T-cell (primary cell): ENCODE measurements at regions not wholly inside any gene's neighbourhood (a gene's known extent, or its start where the extent isn't known, plus 50 kb on each side); places are given as distances from the start of the nearest gene placed in this dataset.

ENCODE experiments used
- ATAC-seq, 4 experiments: fragments of 200-7000 bp in 3 of 4; fragments of 150-1000 bp in 1 of 4; cut with Tn5 transposase; replicated peaks in 1 of 4; 1 replicate in 3 of 4; 2 replicates in 1 of 4; pipeline ENCODE4 v1.10.0; 2021; ENCODE audit warnings: moderate library complexity in 3 of 4, mild to moderate bottlenecking in 2 of 4, moderate number of reproducible peaks in 1 of 4
- CTCF ChIA-PET, 2 donors: fragments of 300-600 bp; sonication (Branson Sonifier 250); formaldehyde crosslinking; loops; one replicate each; lab custom pipeline; 2022; ENCODE audit warnings: antibody characterized with exemption in 2 of 2; lab: Charles Lee
- POLR2A ChIA-PET, 2 donors: fragments of 300-600 bp; sonication (Branson Sonifier 250); formaldehyde crosslinking; loops; one replicate each; lab custom pipeline; 2022; ENCODE audit warnings: antibody characterized with exemption in 2 of 2; lab: Charles Lee
- DNase-seq, 35 experiments: peaks; one replicate each; pipeline versions ENCODE4 v3.0.0 to v3.0.0-alpha.2; 2013 to 2023
- H3K27ac ChIP-seq: one replicate; pipeline ENCODE4 v1.5.1; 2013; ENCODE audit warnings: low read length
- H3K27me3 ChIP-seq, 2 experiments: replicated peaks in 1 of 2; 1 replicate in 1 of 2; 2 replicates in 1 of 2; pipeline versions ENCODE4 v1.6.1 to v1.7.0; 2013; ENCODE audit warnings: low read length in 1 of 2, mixed read lengths in 1 of 2; ENCODE audit not compliant: control insufficient read depth in 2 of 2, insufficient read depth in 2 of 2; ENCODE audit errors: extremely low read depth in 1 of 2
- H3K36me3 ChIP-seq, 2 donors: 1 replicate in 1 of 2; 2 replicates in 1 of 2; pipeline versions ENCODE4 v1.6.1 to v1.7.0; 2013; ENCODE audit warnings: low read length in 1 of 2; ENCODE audit not compliant: control insufficient read depth in 2 of 2, insufficient read depth in 1 of 2; ENCODE audit errors: extremely low read depth in 1 of 2
- H3K4me1 ChIP-seq, 2 experiments: 1 replicate in 1 of 2; 2 replicates in 1 of 2; pipeline versions ENCODE4 v1.6.1 to v1.7.0; 2013; ENCODE audit warnings: low read length in 2 of 2, mixed read lengths in 1 of 2; ENCODE audit not compliant: insufficient read depth in 2 of 2, control insufficient read depth in 1 of 2; ENCODE audit errors: extremely low read depth in 1 of 2
- H3K4me3 ChIP-seq, 2 donors: 1 replicate in 1 of 2; 2 replicates in 1 of 2; pipeline versions ENCODE4 v1.5.1 to v1.7.0; 2013; ENCODE audit warnings: mild to moderate bottlenecking in 2 of 2, low read length in 1 of 2, moderate library complexity in 1 of 2; ENCODE audit not compliant: control insufficient read depth in 1 of 2; ENCODE audit errors: extremely low read depth in 1 of 2
- H3K9me3 ChIP-seq: 2 replicates; pipeline ENCODE4 v1.7.0; 2013
- H3K27ac Mint-ChIP-seq, 2 donors: one replicate each; pipeline ENCODE4 v1.8.0; 2020 to 2021; ENCODE audit warnings: mild to moderate bottlenecking in 2 of 2, mixed read lengths in 2 of 2
- H3K27me3 Mint-ChIP-seq, 2 donors: one replicate each; pipeline ENCODE4 v1.8.0; 2021 to 2022; ENCODE audit warnings: mixed read lengths in 2 of 2
- H3K36me3 Mint-ChIP-seq: one replicate; pipeline ENCODE4 v1.8.0; 2021; ENCODE audit warnings: mixed read lengths
- H3K4me1 Mint-ChIP-seq, 3 donors: one replicate each; pipeline ENCODE4 v1.8.0; 2020 to 2022; ENCODE audit warnings: mixed read lengths in 3 of 3, mild to moderate bottlenecking in 1 of 3
- H3K4me3 Mint-ChIP-seq, 3 donors: one replicate each; pipeline ENCODE4 v1.8.0; 2020 to 2022; ENCODE audit warnings: mild to moderate bottlenecking in 3 of 3, mixed read lengths in 3 of 3, moderate library complexity in 3 of 3
- H3K9me3 Mint-ChIP-seq, 3 donors: one replicate each; pipeline ENCODE4 v1.8.0; 2020 to 2022; ENCODE audit warnings: mixed read lengths in 3 of 3
- WGBS: methylation state at CpG from one replicate; pipeline ENCODE4 v1.1.5; 2013; ENCODE audit warnings: missing lambda C conversion rate; ENCODE audit not compliant: insufficient coverage; 5-methylcytosine and 5-hydroxymethylcytosine counted together

DNA sequence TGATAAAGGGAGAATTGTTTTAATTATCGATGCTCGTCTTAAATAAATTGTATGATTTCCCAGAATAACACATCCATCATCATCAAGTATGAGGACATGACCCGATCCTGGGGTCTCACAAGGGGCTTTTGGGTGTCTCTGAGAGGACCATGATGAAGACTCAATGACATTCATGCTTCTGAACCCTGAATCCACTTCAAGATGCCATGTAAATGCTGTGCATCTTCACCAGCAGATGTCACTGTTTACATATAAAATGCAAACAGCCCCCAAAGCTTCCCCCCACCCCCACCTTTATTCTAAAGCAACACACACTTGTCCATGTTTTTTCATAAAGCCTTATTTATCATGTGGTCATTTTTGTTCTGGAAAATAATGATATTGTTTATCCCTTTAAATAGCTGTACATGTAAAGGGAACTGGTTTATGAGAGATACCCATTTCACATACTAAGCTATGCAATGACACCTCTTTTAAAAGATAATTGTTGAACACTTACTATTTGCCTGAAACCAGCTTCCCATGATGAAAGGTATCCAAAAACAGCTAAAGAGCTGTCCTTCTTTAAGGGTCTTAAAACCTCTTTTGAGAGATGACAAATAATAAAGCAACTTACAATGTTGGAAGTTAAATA, 69.7 kb upstream of the UBE3A start:
- peaks cover 0 to 7% of the 10 kb centered on the region in 2 experiments for H3K27me3 ChIP-seq
- no peak overlapping the region for H3K4me3 ChIP-seq
- Mint-ChIP-seq H3K27me3 (peaks cover 3 to 4% of the 10 kb centered on the region in 2 donors), H3K4me1 (no peaks in the 10 kb centered on the region), H3K27ac (no peak overlapping the region), H3K9me3 (no peaks in the 10 kb centered on the region), H3K4me3 (no peak overlapping the region), H3K36me3 (no peaks in the 10 kb centered on the region)
- ChIA-PET POLR2A (no interaction called here), CTCF (interaction anchor here (0.6 to 1.2 kb wide), 12 partner anchors 35 to 1851 kb away, joined by 3 to 12 read pairs (median 4); no protein-coding TSS in a partner anchor)
- H3K36me3 ChIP-seq, result no peaks in the 10 kb centered on the region
- 40% methylated on average over 1 of the region's 3 CpGs for WGBS
- H3K9me3 ChIP-seq, result no peaks in the 10 kb centered on the region
- H3K27ac ChIP-seq, result no peak overlapping the region
- no peak for ATAC-seq
- H3K4me1 ChIP-seq, result no peaks in the 10 kb centered on the region
- peak in 1 of 35 experiments; percentile 46 for DNase-seq

DNA sequence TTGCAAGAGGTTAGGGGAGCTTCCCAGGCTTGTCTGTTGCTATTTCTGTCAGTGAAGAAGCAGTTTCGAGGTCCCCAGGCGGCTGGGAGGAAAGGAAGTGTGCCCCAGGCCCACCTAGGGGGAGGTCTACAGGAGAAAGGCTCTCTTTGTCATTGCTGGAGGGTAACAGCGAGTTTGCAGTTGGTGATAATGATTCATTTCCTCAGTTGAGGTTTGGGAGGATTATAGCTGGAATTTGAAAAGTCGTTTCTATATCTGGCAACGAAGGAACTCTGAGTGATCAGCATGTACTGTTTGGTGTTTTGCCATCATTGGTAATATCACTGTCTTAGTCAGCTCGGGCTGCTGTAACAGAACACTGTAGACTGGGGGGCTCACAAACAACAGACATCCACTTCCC, 65.5 kb upstream of the UBE3A start:
- no peaks in the 10 kb centered on the region for H3K9me3 Mint-ChIP-seq
- no peak for DNase-seq
- ChIA-PET POLR2A (no interaction called here), CTCF (no interaction called here)
- Histone ChIP-seq H3K4me1 (no peaks in the 10 kb centered on the region), H3K36me3 (no peaks in the 10 kb centered on the region), H3K27me3 (peaks cover 0 to 7% of the 10 kb centered on the region in 2 experiments), H3K4me3 (no peak overlapping the region), H3K27ac (no peak overlapping the region), H3K9me3 (no peaks in the 10 kb centered on the region)
- no peaks in the 10 kb centered on the region for H3K36me3 Mint-ChIP-seq
- no peak overlapping the region for H3K27ac Mint-ChIP-seq
- no peak overlapping the region for H3K4me3 Mint-ChIP-seq
- 24% methylated on average over 5 of the region's 6 CpGs for WGBS
- no peaks in the 10 kb centered on the region for H3K4me1 Mint-ChIP-seq
- peaks cover 3 to 4% of the 10 kb centered on the region in 2 donors for H3K27me3 Mint-ChIP-seq
- ATAC-seq, result no peak

DNA sequence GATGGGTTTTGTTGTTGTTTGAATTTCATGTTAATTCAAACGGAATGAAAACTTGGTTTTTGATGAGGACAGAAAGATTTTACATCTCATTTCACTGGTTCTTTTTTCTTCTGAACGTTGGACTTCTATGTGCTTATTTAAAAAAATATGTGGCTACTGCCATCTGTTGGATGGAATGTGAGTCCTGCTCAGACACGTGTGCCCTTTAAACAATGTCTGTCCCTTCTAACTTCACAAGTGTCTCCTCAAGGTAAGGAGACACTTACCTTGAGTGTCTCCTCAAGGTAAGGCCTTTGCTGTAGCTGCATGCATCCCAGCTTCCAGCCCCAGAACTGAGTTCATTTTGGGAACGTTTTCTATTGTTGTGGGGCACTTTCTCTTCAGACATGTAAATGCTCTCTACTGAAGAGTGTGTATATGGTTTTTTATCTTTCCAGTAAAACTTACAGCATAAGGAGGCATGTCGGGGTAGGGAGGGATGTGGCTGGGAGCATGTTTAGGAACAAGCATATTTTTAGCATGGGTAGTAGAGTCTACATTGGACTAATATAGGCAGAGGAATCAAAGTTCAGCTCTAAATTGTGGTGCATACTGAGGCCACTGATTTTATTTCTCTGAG, 63.1 kb upstream of the UBE3A start:
- H3K4me1 ChIP-seq, result no peaks in the 10 kb centered on the region
- Mint-ChIP-seq H3K27me3 (peaks cover 0 to 2% of the 10 kb centered on the region in 2 donors), H3K27ac (no peak overlapping the region), H3K4me1 (no peaks in the 10 kb centered on the region), H3K4me3 (no peak overlapping the region), H3K9me3 (no peaks in the 10 kb centered on the region), H3K36me3 (no peaks in the 10 kb centered on the region)
- 100% methylated on average over 1 of the region's 5 CpGs for WGBS
- no peak overlapping the region for H3K4me3 ChIP-seq
- ATAC-seq, result no peak
- H3K9me3 ChIP-seq, result no peaks in the 10 kb centered on the region
- DNase-seq, result peak in 1 of 35 experiments; percentile 50
- POLR2A ChIA-PET, result interaction anchor here in 1 of 2 donors (0.7 kb wide), 1 partner anchor 824 kb away, joined by 3 read pairs; no protein-coding TSS in a partner anchor
- CTCF ChIA-PET, result interaction anchor here (0.5 to 0.7 kb wide), 5 partner anchors 14 to 1860 kb away, joined by 3 read pairs; no protein-coding TSS in a partner anchor
- H3K27ac ChIP-seq, result no peak overlapping the region
- H3K27me3 ChIP-seq, result peaks cover 0 to 7% of the 10 kb centered on the region in 2 experiments
- H3K36me3 ChIP-seq, result no peaks in the 10 kb centered on the region

DNA sequence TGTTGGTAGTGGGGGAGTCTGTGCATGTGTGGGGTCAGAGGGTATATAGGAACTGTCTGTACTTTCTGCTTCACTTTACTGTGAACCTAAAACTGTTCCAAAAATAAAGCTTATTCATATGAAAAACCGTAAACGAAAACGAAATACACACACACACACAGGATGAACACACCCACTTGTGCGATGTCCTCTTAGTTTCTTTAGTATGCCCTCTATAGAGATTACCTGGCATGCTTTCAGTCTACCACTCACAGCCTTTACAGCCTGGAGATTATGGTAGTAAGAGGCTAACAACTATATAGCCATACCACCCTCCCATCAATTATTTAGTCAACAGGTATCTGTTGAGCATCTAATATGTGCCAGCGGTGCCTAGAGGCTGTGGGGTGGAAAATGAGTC, 60.0 kb upstream of the UBE3A start:
- ChIA-PET POLR2A (no interaction called here), CTCF (interaction anchor here in 1 of 2 donors (1.4 kb wide), 1 partner anchor 12 kb away, joined by 4 read pairs; no protein-coding TSS in a partner anchor)
- Histone ChIP-seq H3K4me1 (no peaks in the 10 kb centered on the region), H3K27me3 (no peaks in the 10 kb centered on the region), H3K4me3 (no peak overlapping the region), H3K36me3 (no peaks in the 10 kb centered on the region), H3K27ac (no peak overlapping the region), H3K9me3 (no peaks in the 10 kb centered on the region)
- no CpG with 5 or more reads among the region's 5 CpGs for WGBS
- Mint-ChIP-seq H3K4me3 (no peak overlapping the region), H3K27ac (no peak overlapping the region), H3K36me3 (no peaks in the 10 kb centered on the region), H3K9me3 (peaks cover 0 to 1% (median 0%) of the 10 kb centered on the region in 3 donors), H3K27me3 (peaks cover 0 to 5% of the 10 kb centered on the region in 2 donors), H3K4me1 (no peaks in the 10 kb centered on the region)
- DNase-seq (no peak), ATAC-seq (no peak)

DNA sequence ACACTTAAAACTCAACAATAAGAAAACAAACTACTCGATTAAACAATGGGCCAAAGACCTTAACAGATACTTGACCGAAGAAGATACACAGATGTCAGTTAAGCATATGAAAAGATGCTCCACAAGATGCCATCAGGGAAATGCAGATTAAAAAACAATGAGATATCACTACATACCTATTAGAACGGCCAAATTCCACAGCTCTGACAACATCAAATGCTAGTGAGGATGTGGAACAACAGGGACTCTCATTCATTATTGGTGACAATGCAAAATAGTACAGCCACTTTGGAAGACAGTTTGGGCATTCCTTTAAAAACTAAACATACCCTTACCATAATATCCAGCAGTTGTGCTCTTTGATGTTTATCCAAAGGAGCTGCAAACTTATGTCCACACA, 59.1 kb upstream of the UBE3A start:
- no peak overlapping the region for H3K27ac Mint-ChIP-seq
- WGBS, result no CpG with 5 or more reads among the region's 3 CpGs
- CTCF ChIA-PET, result no interaction called here

DNA sequence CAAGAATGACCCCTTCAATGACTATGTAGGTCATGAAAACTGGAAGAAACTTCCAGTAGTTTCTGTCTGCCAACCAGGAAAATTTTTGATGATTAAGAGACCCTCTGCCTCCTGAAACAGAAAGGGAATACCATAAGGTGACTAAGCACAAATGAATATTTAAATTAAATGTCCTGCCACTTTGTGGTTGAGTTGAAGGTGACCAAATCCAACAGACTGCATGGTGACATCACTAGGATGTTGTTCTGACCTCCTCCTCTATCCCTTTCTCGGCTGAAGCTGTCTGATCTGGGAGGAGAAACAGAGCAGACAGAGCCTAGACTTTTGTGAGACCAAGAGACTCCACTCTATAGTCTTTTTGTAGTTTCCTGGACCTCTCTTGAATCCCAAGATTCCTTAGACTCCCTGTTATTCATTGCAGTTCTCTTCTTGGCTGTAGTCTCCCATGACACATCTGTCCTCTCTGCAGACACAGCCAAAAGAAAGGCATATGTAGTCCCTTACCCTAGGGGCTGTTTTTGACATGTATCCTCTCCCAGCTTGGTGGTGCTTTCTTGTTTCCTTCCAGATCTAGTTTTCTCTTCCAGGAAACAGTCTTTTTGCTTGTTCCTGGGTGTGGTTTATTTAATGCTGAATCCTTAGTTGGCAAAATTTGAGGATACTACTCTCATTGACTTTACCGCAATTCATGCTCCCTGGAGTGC, 55.2 kb upstream of the UBE3A start:
- no peaks in the 10 kb centered on the region for H3K27me3 ChIP-seq
- 100% methylated on average over 1 of the region's 2 CpGs for WGBS

More for the DNA sequence above, 59.1 kb upstream of the UBE3A start:
- no peaks in the 10 kb centered on the region for H3K36me3 Mint-ChIP-seq
- no peaks in the 10 kb centered on the region for H3K4me1 Mint-ChIP-seq
- Histone ChIP-seq H3K4me3 (no peak overlapping the region), H3K27me3 (no peaks in the 10 kb centered on the region), H3K4me1 (no peaks in the 10 kb centered on the region), H3K9me3 (no peaks in the 10 kb centered on the region), H3K36me3 (no peaks in the 10 kb centered on the region), H3K27ac (no peak overlapping the region)
- H3K4me3 Mint-ChIP-seq, result no peak overlapping the region
- H3K27me3 Mint-ChIP-seq, result peaks cover 0 to 5% of the 10 kb centered on the region in 2 donors
- ATAC-seq (no peak), DNase-seq (no peak)
- H3K9me3 Mint-ChIP-seq, result peaks cover 0 to 8% (median 0%) of the 10 kb centered on the region in 3 donors
- POLR2A ChIA-PET, result no interaction called here

More for the DNA sequence above, 55.2 kb upstream of the UBE3A start:
- no peaks in the 10 kb centered on the region for H3K4me1 Mint-ChIP-seq
- no peak overlapping the region for H3K4me3 ChIP-seq
- ATAC-seq, result no peak
- no peak overlapping the region for H3K27ac Mint-ChIP-seq
- no peak overlapping the region for H3K4me3 Mint-ChIP-seq
- H3K4me1 ChIP-seq, result no peaks in the 10 kb centered on the region
- H3K27ac ChIP-seq, result no peak overlapping the region
- H3K36me3 ChIP-seq, result no peaks in the 10 kb centered on the region
- no peaks in the 10 kb centered on the region for H3K9me3 ChIP-seq
- CTCF ChIA-PET, result no interaction called here
- peaks cover 6% of the 10 kb centered on the region for H3K36me3 Mint-ChIP-seq
- peaks cover 8 to 16% (median 13%) of the 10 kb centered on the region in 3 donors for H3K9me3 Mint-ChIP-seq
- no peak for DNase-seq
- POLR2A ChIA-PET, result no interaction called here
- H3K27me3 Mint-ChIP-seq, result peaks cover 0 to 7% of the 10 kb centered on the region in 2 donors
